OCI-LY7 (cell line): ENCODE measurements at regions not wholly inside any gene's neighbourhood (a gene's known extent, or its start where the extent isn't known, plus 50 kb on each side); places are given as distances from the start of the nearest gene placed in this dataset.
"Not testable (repeated sequence)": the region's sequence is repeated elsewhere in the genome, so short reads cannot be mapped to it uniquely, and the experiment has no call there.

ENCODE experiments used
- BruUV-seq: library from RNA; stranded (reverse); fragments of 400-500 nt; replicated peaks from 2 replicates; lab custom pipeline; 2021; lab: Mats Ljungman, UMichigan
- CTCF ChIA-PET: fragments of 300-600 bp; sonication (Branson Sonifier 250); formaldehyde crosslinking; loops from one replicate; lab custom pipeline; 2022; ENCODE audit warnings: antibody characterized with exemption; ENCODE audit not compliant: unreplicated experiment; lab: Charles Lee
- POLR2A ChIA-PET: fragments of 300-600 bp; sonication (Branson Sonifier 250); formaldehyde crosslinking; loops from one replicate; lab custom pipeline; 2022; ENCODE audit warnings: antibody characterized with exemption; lab: Charles Lee
- DNase-seq: peaks from one replicate; pipeline ENCODE4 v3.0.0-alpha.2; 2015; ENCODE audit warnings: low spot score
- H2AFZ ChIP-seq: fragments of 200-600 bp; sonication (generic), shearing (Covaris generic); 2 replicates; pipeline ENCODE4 v1.6.1; 2014; ENCODE audit warnings: mild to moderate bottlenecking, antibody characterized with exemption, low read length, moderate library complexity
- H3K27ac ChIP-seq: fragments of 200-600 bp; sonication (generic); 2 replicates; pipeline ENCODE4 v1.5.1; 2014; ENCODE audit warnings: mixed run types, low read depth, mild to moderate bottlenecking, moderate library complexity, low read length, inconsistent platforms; ENCODE audit not compliant: poor library complexity, severe bottlenecking
- H3K36me3 ChIP-seq: fragments of 200-600 bp; sonication (generic); 2 replicates; pipeline ENCODE4 v1.6.1; 2014; ENCODE audit warnings: mild to moderate bottlenecking, antibody characterized with exemption, low read length, moderate library complexity, mixed read lengths; ENCODE audit not compliant: insufficient read depth
- H3K4me1 ChIP-seq: fragments of 200-600 bp; sonication (generic); 2 replicates; pipeline ENCODE4 v1.5.1; 2014; ENCODE audit warnings: mild to moderate bottlenecking, low read length; ENCODE audit not compliant: insufficient read depth, poor library complexity, severe bottlenecking
- H3K4me2 ChIP-seq: fragments of 200-600 bp; sonication (generic); 2 replicates; pipeline ENCODE4 v1.6.1; 2014; ENCODE audit warnings: mild to moderate bottlenecking, low read length
- H3K4me3 ChIP-seq: fragments of 200-600 bp; sonication (generic); 2 replicates; pipeline ENCODE4 v1.5.1; 2014; ENCODE audit warnings: mild to moderate bottlenecking, low read depth, low read length; ENCODE audit not compliant: poor library complexity, severe bottlenecking
- H3K79me2 ChIP-seq: fragments of 200-600 bp; sonication (generic); 2 replicates; pipeline ENCODE4 v1.6.1; 2016; ENCODE audit warnings: low read depth, mild to moderate bottlenecking, low read length, moderate library complexity, mixed read lengths; ENCODE audit not compliant: insufficient read depth
- H3K9me2 ChIP-seq: fragments of 200-600 bp; sonication (generic); 2 replicates; pipeline ENCODE4 v1.6.1; 2016; ENCODE audit warnings: mild to moderate bottlenecking, low read length, mixed read lengths; ENCODE audit not compliant: insufficient read depth
- H3K9me3 ChIP-seq: fragments of 200-600 bp; sonication (generic); 2 replicates; pipeline ENCODE4 v1.6.1; 2014; ENCODE audit warnings: mild to moderate bottlenecking, mixed run types, low read length, mixed read lengths
- H4K20me1 ChIP-seq: fragments of 200-600 bp; sonication (generic); 2 replicates; pipeline ENCODE4 v1.6.1; 2014; ENCODE audit warnings: mild to moderate bottlenecking, antibody characterized with exemption, low read length, moderate library complexity, mixed read lengths; ENCODE audit not compliant: insufficient read depth
- EZH2phosphoT487 ChIP-seq: fragments of 200-600 bp; sonication (generic); IDR thresholded peaks from 2 replicates; pipeline ENCODE4 v1.6.1; 2018; ENCODE audit warnings: low read depth, borderline replicate concordance, mild to moderate bottlenecking, mixed run types, antibody characterized with exemption, low read length, moderate library complexity, mixed read lengths
- intact Hi-C: fragments of 100-400 bp; cut with micrococcal nuclease; formaldehyde crosslinking; loops from one replicate; pipeline ENCODE4 v1.10.0; 2022; ENCODE audit not compliant: unreplicated experiment
- TF ChIP-seq, protein P1 (sequence below): fragments of 200-600 bp; sonication (generic); conservative IDR thresholded peaks from 2 replicates; pipeline ENCODE4 v1.5.1; 2014; ENCODE audit warnings: mild to moderate bottlenecking, antibody characterized with exemption, low read length, moderate library complexity, mixed read lengths

DNA sequence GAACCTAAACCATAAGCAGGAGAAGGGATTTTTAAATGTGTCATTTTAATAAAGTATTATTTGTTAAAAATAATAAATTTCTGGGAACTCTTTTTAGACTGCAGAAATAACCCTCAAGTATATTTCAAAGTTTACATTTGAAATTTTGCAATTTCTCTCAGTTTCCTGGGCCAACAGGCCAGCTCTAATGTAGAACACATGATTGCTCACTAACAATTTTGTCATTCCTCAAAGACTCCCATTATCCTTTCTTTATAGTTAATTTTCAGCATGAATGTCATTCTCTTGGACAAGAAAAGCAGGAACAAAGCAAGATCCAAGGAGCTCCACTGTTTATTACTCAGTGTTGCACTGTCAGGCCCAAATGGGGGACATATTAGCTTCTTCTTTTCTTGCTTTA, 119.4 kb upstream of the VANGL1 start:
- BruUV-seq = no TSS peak
- no peaks in the 10 kb centered on the region for H4K20me1 ChIP-seq
- ChIA-PET POLR2A (no interaction called here), CTCF (no interaction called here)
- DNase-seq = no peak
- TF ChIP-seq EZH2phosphoT487 = no peak
- TF ChIP-seq, protein P1, sequence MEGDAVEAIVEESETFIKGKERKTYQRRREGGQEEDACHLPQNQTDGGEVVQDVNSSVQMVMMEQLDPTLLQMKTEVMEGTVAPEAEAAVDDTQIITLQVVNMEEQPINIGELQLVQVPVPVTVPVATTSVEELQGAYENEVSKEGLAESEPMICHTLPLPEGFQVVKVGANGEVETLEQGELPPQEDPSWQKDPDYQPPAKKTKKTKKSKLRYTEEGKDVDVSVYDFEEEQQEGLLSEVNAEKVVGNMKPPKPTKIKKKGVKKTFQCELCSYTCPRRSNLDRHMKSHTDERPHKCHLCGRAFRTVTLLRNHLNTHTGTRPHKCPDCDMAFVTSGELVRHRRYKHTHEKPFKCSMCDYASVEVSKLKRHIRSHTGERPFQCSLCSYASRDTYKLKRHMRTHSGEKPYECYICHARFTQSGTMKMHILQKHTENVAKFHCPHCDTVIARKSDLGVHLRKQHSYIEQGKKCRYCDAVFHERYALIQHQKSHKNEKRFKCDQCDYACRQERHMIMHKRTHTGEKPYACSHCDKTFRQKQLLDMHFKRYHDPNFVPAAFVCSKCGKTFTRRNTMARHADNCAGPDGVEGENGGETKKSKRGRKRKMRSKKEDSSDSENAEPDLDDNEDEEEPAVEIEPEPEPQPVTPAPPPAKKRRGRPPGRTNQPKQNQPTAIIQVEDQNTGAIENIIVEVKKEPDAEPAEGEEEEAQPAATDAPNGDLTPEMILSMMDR = no peak
- no peak overlapping the region for H3K4me3 ChIP-seq
- no peaks in the 10 kb centered on the region for H3K4me1 ChIP-seq
- no peak overlapping the region for H2AFZ ChIP-seq
- no peaks in the 10 kb centered on the region for H3K36me3 ChIP-seq
- H3K9me3 ChIP-seq = no peaks in the 10 kb centered on the region
- H3K79me2 ChIP-seq = no peaks in the 10 kb centered on the region
- no peak overlapping the region for H3K4me2 ChIP-seq
- no peaks in the 10 kb centered on the region for H3K9me2 ChIP-seq
- intact Hi-C loops = no loop called here
- H3K27ac ChIP-seq = no peak overlapping the region

DNA sequence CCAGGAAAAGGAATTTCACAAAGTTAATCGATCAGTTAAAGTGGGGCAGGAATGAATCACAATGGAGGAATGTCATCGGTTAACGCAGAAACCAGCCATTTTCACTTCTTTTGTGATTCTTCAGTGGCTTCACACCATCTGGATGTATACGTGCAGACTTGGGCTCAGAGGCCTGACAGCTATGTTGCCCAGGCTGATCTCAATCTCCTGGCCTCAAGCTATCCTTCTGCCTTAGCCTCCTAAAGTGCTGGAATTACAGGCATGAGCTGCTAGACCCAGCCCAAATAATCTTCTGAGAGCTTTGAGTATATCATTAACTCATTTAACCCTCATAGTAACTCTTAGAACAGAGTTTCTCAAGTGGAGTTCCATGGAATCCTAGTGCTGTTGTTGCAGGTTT, 126.5 kb upstream of the VANGL1 start:
- CTCF ChIA-PET = no interaction called here
- no peak for TF ChIP-seq EZH2phosphoT487
- TF ChIP-seq, protein P1 = no peak
- H3K79me2 ChIP-seq = no peaks in the 10 kb centered on the region
- H2AFZ ChIP-seq = no peak overlapping the region
- H3K36me3 ChIP-seq = no peaks in the 10 kb centered on the region
- no peak overlapping the region for H3K4me3 ChIP-seq
- H3K4me2 ChIP-seq = no peak overlapping the region
- no peak for DNase-seq
- no peaks in the 10 kb centered on the region for H3K9me3 ChIP-seq
- BruUV-seq = no TSS peak
- no peaks in the 10 kb centered on the region for H3K9me2 ChIP-seq
- POLR2A ChIA-PET = no interaction called here
- H3K4me1 ChIP-seq = no peaks in the 10 kb centered on the region
- no peak overlapping the region for H3K27ac ChIP-seq
- intact Hi-C loops = no loop called here
- H4K20me1 ChIP-seq = no peaks in the 10 kb centered on the region

DNA sequence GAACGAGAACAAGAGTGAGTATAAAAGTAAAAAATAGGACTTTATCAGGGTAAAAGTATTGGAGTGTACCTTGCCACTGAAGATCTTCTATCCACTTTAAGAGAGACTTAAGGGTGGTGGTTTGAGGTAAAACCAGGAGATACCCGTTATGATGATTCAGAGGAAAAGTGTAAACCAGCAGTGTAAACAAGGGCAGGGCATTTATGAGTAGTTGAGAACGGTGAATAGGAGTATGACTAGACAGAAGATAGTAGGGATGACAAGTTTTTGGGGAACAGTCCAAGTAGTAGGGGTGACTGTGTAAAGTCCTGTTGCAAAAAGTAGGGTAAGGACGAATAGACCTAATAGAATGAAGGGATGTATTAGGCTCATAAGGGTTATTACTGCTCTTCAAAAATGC, 131.5 kb upstream of the VANGL1 start:
- H3K79me2 ChIP-seq, POLR2A ChIA-PET, H3K27ac ChIP-seq, H4K20me1 ChIP-seq, intact Hi-C loops, H3K9me2 ChIP-seq, H3K4me2 ChIP-seq, H3K4me1 ChIP-seq, H3K9me3 ChIP-seq, H3K36me3 ChIP-seq, H2AFZ ChIP-seq, H3K4me3 ChIP-seq, CTCF ChIA-PET, BruUV-seq, DNase-seq: not testable (repeated sequence)
